B cell (primary cell): ENCODE measurements at regions not wholly inside any gene's neighbourhood (a gene's known extent, or its start where the extent isn't known, plus 50 kb on each side); places are given as distances from the start of the nearest gene placed in this dataset.

Experiments used
- ATAC-seq: fragments of 200-7000 bp; cut with Tn5 transposase; one replicate; pipeline ENCODE4 v1.10.0; 2021; ENCODE audit warnings: low read depth, mild to moderate bottlenecking, moderate number of reproducible peaks, moderate library complexity
- CTCF ChIA-PET: fragments of 350-600 bp; sonication (Branson Sonifier 250); formaldehyde crosslinking; loops from one replicate; lab custom pipeline; 2021; ENCODE audit warnings: antibody characterized with exemption, inconsistent platforms; lab: Charles Lee
- POLR2A ChIA-PET: fragments of 350-600 bp; sonication (Branson Sonifier 250); formaldehyde crosslinking; loops from one replicate; lab custom pipeline; 2021; ENCODE audit warnings: antibody characterized with exemption; lab: Charles Lee
- DNase-seq: peaks from one replicate; pipeline ENCODE4 v3.0.0; 2013
- H2AFZ ChIP-seq: 2 replicates; pipeline ENCODE4 v1.6.1; 2012; ENCODE audit warnings: mild to moderate bottlenecking, low read depth, low read length; ENCODE audit not compliant: insufficient read depth, poor library complexity, severe bottlenecking
- H3K27ac ChIP-seq, 2 donors: 1 replicate in 1 of 2; 2 replicates in 1 of 2; pipeline ENCODE4 v1.5.1; 2012 to 2013; ENCODE audit warnings: low read length in 2 of 2, mild to moderate bottlenecking in 2 of 2, moderate library complexity in 1 of 2
- H3K27me3 ChIP-seq, 4 experiments: fragments of 200-600 bp in 1 of 4; sonication (generic) in 1 of 4; replicated peaks in 1 of 4; 1 replicate in 2 of 4; 2 replicates in 2 of 4; pipeline versions ENCODE4 v1.6.1 to v1.7.0; 2013 to 2016; ENCODE audit warnings: low read length in 3 of 4, mild to moderate bottlenecking in 2 of 4, mixed read lengths in 1 of 4, moderate library complexity in 1 of 4; ENCODE audit not compliant: insufficient read depth in 4 of 4, control insufficient read depth in 3 of 4; ENCODE audit errors: control extremely low read depth in 1 of 4
- H3K36me3 ChIP-seq, 2 experiments: replicated peaks in 1 of 2; 1 replicate in 1 of 2; 2 replicates in 1 of 2; pipeline versions ENCODE4 v1.6.1 to v1.7.1; 2013; ENCODE audit warnings: low read length in 1 of 2; ENCODE audit not compliant: insufficient read depth in 2 of 2, control insufficient read depth in 1 of 2; ENCODE audit errors: control extremely low read depth in 1 of 2, extremely low read depth in 1 of 2
- H3K4me1 ChIP-seq, 2 donors: fragments of 200-600 bp in 1 of 2; sonication (generic) in 1 of 2; 1 replicate in 1 of 2; 2 replicates in 1 of 2; pipeline versions ENCODE4 v1.5.1 to v1.6.1; 2013 to 2017; ENCODE audit warnings: low read length in 2 of 2; ENCODE audit not compliant: control insufficient read depth in 2 of 2, insufficient read depth in 2 of 2
- H3K4me2 ChIP-seq: replicated peaks from 2 replicates; pipeline ENCODE3; 2012; ENCODE audit warnings: mild to moderate bottlenecking, low read depth, low read length; ENCODE audit not compliant: poor library complexity, severe bottlenecking
- H3K4me3 ChIP-seq, 5 experiments: fragments of 200-600 bp in 1 of 5; sonication (generic) in 1 of 5; 1 replicate in 3 of 5; 2 replicates in 2 of 5; pipeline versions ENCODE4 v1.5.1 to v1.7.0; 2011 to 2016; ENCODE audit warnings: low read length in 4 of 5, mild to moderate bottlenecking in 4 of 5, low read depth in 2 of 5, control low read depth in 1 of 5, moderate library complexity in 1 of 5; ENCODE audit not compliant: insufficient read depth in 1 of 5; ENCODE audit errors: control extremely low read depth in 1 of 5, extremely low read depth in 1 of 5
- H3K79me2 ChIP-seq: fragments of 200-600 bp; sonication (generic); one replicate; pipeline ENCODE4 v1.6.0; 2016; ENCODE audit warnings: low read length; ENCODE audit not compliant: control insufficient read depth, insufficient read depth
- H3K9ac ChIP-seq: fragments of 200-600 bp; sonication (generic); 2 replicates; pipeline ENCODE4 v1.6.1; 2017; ENCODE audit warnings: mild to moderate bottlenecking, low read length, moderate library complexity
- H3K9me3 ChIP-seq, 3 donors: one replicate each; pipeline versions ENCODE4 v1.6.1 to v1.7.1; 2013; ENCODE audit warnings: low read length in 2 of 3; ENCODE audit not compliant: control insufficient read depth in 2 of 3, insufficient read depth in 1 of 3; ENCODE audit errors: control extremely low read depth in 1 of 3
- H4K20me1 ChIP-seq: 2 replicates; pipeline ENCODE4 v1.6.0; 2012; ENCODE audit warnings: mild to moderate bottlenecking, low read length; ENCODE audit not compliant: insufficient read depth, control insufficient read depth, poor library complexity, severe bottlenecking
- H3K27ac Mint-ChIP-seq: one replicate; pipeline ENCODE4 v1.8.0; 2021; ENCODE audit warnings: mixed read lengths
- H3K27me3 Mint-ChIP-seq: one replicate; pipeline ENCODE4 v1.8.0; 2021; ENCODE audit warnings: mixed read lengths
- H3K4me1 Mint-ChIP-seq: one replicate; pipeline ENCODE4 v1.8.0; 2021; ENCODE audit warnings: mixed read lengths
- H3K4me3 Mint-ChIP-seq: one replicate; pipeline ENCODE4 v1.8.0; 2021; ENCODE audit warnings: mixed read lengths
- H3K9me3 Mint-ChIP-seq: one replicate; pipeline ENCODE4 v1.8.0; 2022; ENCODE audit warnings: mixed read lengths; ENCODE audit not compliant: insufficient read depth
- CTCF ChIP-seq: fragments of 200-600 bp; IDR thresholded peaks from one replicate; pipeline ENCODE4 v1.8.0; 2022; ENCODE audit warnings: antibody characterized with exemption, mild to moderate bottlenecking
- EZH2 ChIP-seq: IDR thresholded peaks from 2 replicates; pipeline ENCODE4 v1.6.1; 2012; ENCODE audit warnings: borderline replicate concordance, low read depth, mild to moderate bottlenecking, moderate library complexity, low read length; ENCODE audit not compliant: insufficient read depth, poor library complexity, severe bottlenecking
- WGBS: methylation state at CpG from one replicate; pipeline ENCODE4 v1.1.5; 2013; ENCODE audit warnings: missing lambda C conversion rate; ENCODE audit not compliant: insufficient coverage; 5-methylcytosine and 5-hydroxymethylcytosine counted together
- intact Hi-C: fragments of 100-400 bp; cut with micrococcal nuclease; formaldehyde crosslinking; loops from one replicate; pipeline ENCODE4 v1.10.0; 2022

- Mint-ChIP-seq H3K27ac (no peak overlapping the region), H3K4me3 (no peak overlapping the region), H3K4me1 (no peaks in the 10 kb centered on the region), H3K9me3 (no peaks in the 10 kb centered on the region), H3K27me3 (peaks cover 9% of the 10 kb centered on the region)
- Histone ChIP-seq H2AFZ (no peak overlapping the region), H3K79me2 (no peaks in the 10 kb centered on the region), H3K9ac (no peak overlapping the region), H3K27me3 (no peaks in the 10 kb centered on the region), H3K4me3 (no peak overlapping the region), H3K4me1 (no peaks in the 10 kb centered on the region), H4K20me1 (no peaks in the 10 kb centered on the region), H3K27ac (no peak overlapping the region), H3K36me3 (no peaks in the 10 kb centered on the region), H3K9me3 (no peaks in the 10 kb centered on the region), H3K4me2 (no peak overlapping the region)
- CTCF ChIA-PET: no interaction called here
- POLR2A ChIA-PET: no interaction called here
- DNase-seq (no peak), ATAC-seq (no peak)
- 89% methylated on average over 17 of the region's 19 CpGs for WGBS
- intact Hi-C loops: no loop called here
- no peak for TF ChIP-seq EZH2
- TF ChIP-seq CTCF: no peak
Measured at GRCh38 chr20:50305636-50306477, 115.2 kb downstream of the CEBPB start.
